ENCODE measurements at regions not wholly inside any gene's neighbourhood (a gene's known extent, or its start where the extent isn't known, plus 50 kb on each side); places are given as distances from the start of the nearest gene placed in this dataset.

GRCh38 chr4:78720994-78721677, 55.0 kb upstream of the BMP2K start:
- Histone ChIP-seq H3K9ac (ENCODE audit: low read depth, low read length) (no peak overlapping the region), H4K20me1 (ENCODE audit: insufficient read depth, low read length) (no peaks in the 10 kb centered on the region), H3K79me2 (ENCODE audit: insufficient read depth, low read length) (no peaks in the 10 kb centered on the region), H3K9me3 (ENCODE audit: insufficient read depth, low read length, severe bottlenecking) (no peaks in the 10 kb centered on the region), H2AFZ (ENCODE audit: low read depth, low read length) (no peak overlapping the region), H3K4me3 (ENCODE audit: low read depth in 1 of 2, low read length in 2 of 2) (no peak overlapping the region), H3K27ac (ENCODE audit: low read length) (no peak overlapping the region), H3K4me2 (ENCODE audit: insufficient read depth, low read length) (no peak overlapping the region), H3K27me3 (ENCODE audit: insufficient read depth, low read length, poor library complexity) (no peaks in the 10 kb centered on the region), H3K4me1 (ENCODE audit: insufficient read depth, low read length) (no peaks in the 10 kb centered on the region), H3K36me3 (ENCODE audit: insufficient read depth, low read length) (no peaks in the 10 kb centered on the region)
- TF ChIP-seq EZH2 (IDR thresholded peaks at IDR 0.05; ENCODE audit: borderline replicate concordance, low read depth, low read length, severe bottlenecking) (no peak), CTCF (IDR thresholded peaks at IDR 0.05; ENCODE audit: borderline replicate concordance, extremely low read depth, low read length, poor library complexity, severe bottlenecking) (no peak)
- no peak for ATAC-seq (ENCODE audit: insufficient read depth, low read depth)
- DNase-seq: no peak

DNA sequence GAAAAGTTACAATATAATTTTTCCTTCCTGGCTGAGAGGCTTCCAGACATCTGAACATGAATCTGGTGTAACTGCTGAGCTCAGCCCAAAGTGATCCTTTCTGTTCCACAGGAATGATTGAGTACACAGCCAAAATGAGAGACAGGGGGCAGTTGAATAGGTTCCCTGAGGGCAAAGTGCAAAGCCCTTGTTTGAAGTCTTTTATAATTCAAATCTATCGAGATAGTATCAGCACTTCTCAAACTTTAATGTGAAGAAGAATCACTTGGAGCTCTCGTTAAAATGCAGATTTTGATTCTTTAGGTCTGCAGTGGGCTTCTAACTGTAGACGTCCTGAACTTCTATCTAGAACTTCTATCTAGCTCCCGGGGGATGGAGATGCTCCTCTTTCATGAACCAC, 54.4 kb upstream of the BMP2K start:
- no peaks in the 10 kb centered on the region for H3K79me2 ChIP-seq (ENCODE audit: insufficient read depth, low read length)
- ATAC-seq (ENCODE audit: insufficient read depth, low read depth) (no peak), DNase-seq (no peak)
- no peaks in the 10 kb centered on the region for H3K36me3 ChIP-seq (ENCODE audit: insufficient read depth, low read length)
- TF ChIP-seq CTCF (IDR thresholded peaks at IDR 0.05; ENCODE audit: borderline replicate concordance, extremely low read depth, low read length, poor library complexity, severe bottlenecking): no peak
- TF ChIP-seq EZH2 (IDR thresholded peaks at IDR 0.05; ENCODE audit: borderline replicate concordance, low read depth, low read length, severe bottlenecking): no peak
- H3K4me3 ChIP-seq (ENCODE audit: low read depth in 1 of 2, low read length in 2 of 2): no peak overlapping the region
- H3K9ac ChIP-seq (ENCODE audit: low read depth, low read length): no peak overlapping the region
- H3K27ac ChIP-seq (ENCODE audit: low read length): no peak overlapping the region
- no peak overlapping the region for H3K4me2 ChIP-seq (ENCODE audit: insufficient read depth, low read length)
- no peaks in the 10 kb centered on the region for H3K27me3 ChIP-seq (ENCODE audit: insufficient read depth, low read length, poor library complexity)
- H4K20me1 ChIP-seq (ENCODE audit: insufficient read depth, low read length): no peaks in the 10 kb centered on the region
- no peaks in the 10 kb centered on the region for H3K9me3 ChIP-seq (ENCODE audit: insufficient read depth, low read length, severe bottlenecking)
- H3K4me1 ChIP-seq (ENCODE audit: insufficient read depth, low read length): no peaks in the 10 kb centered on the region
- H2AFZ ChIP-seq (ENCODE audit: low read depth, low read length): no peak overlapping the region

- H3K9me3 ChIP-seq (ENCODE audit: insufficient read depth, low read length, severe bottlenecking): no peaks in the 10 kb centered on the region
- TF ChIP-seq CTCF (IDR thresholded peaks at IDR 0.05; ENCODE audit: borderline replicate concordance, extremely low read depth, low read length, poor library complexity, severe bottlenecking): no peak
- no peak for TF ChIP-seq EZH2 (IDR thresholded peaks at IDR 0.05; ENCODE audit: borderline replicate concordance, low read depth, low read length, severe bottlenecking)
- H3K4me3 ChIP-seq (ENCODE audit: low read depth in 1 of 2, low read length in 2 of 2): no peak overlapping the region
- no peak overlapping the region for H3K27ac ChIP-seq (ENCODE audit: low read length)
- no peak overlapping the region for H3K4me2 ChIP-seq (ENCODE audit: insufficient read depth, low read length)
- H2AFZ ChIP-seq (ENCODE audit: low read depth, low read length): 0 out of 2 replicates have a peak overlapping the region, but pooled peaks have one; percentile 23
- ATAC-seq (ENCODE audit: insufficient read depth, low read depth): no peak
- no peaks in the 10 kb centered on the region for H4K20me1 ChIP-seq (ENCODE audit: insufficient read depth, low read length)
- H3K27me3 ChIP-seq (ENCODE audit: insufficient read depth, low read length, poor library complexity): no peaks in the 10 kb centered on the region
- no peaks in the 10 kb centered on the region for H3K4me1 ChIP-seq (ENCODE audit: insufficient read depth, low read length)
- DNase-seq: no peak
- H3K9ac ChIP-seq (ENCODE audit: low read depth, low read length): no peak overlapping the region
- no peaks in the 10 kb centered on the region for H3K36me3 ChIP-seq (ENCODE audit: insufficient read depth, low read length)
- no peaks in the 10 kb centered on the region for H3K79me2 ChIP-seq (ENCODE audit: insufficient read depth, low read length)
These were observed 53.8 kb upstream of the BMP2K start for GRCh38 chr4:78722320-78722719.

Measured in DND-41 (cell line).